GM13977 (cell line): ENCODE measurements at regions not wholly inside any gene's neighbourhood (a gene's known extent, or its start where the extent isn't known, plus 50 kb on each side); places are given as distances from the start of the nearest gene placed in this dataset.

Experiments used
- DNase-seq: peaks from one replicate; pipeline ENCODE4 v3.0.0; 2012; ENCODE audit warnings: low spot score
- CTCF ChIP-seq: IDR thresholded peaks from 2 replicates; pipeline ENCODE4 v1.5.1; 2012; ENCODE audit warnings: mild to moderate bottlenecking, control low read depth; ENCODE audit not compliant: insufficient read depth; ENCODE audit errors: extremely low read depth, missing control alignments
- in situ Hi-C: fragments of 300-500 bp; cut with MboI; formaldehyde crosslinking; loops from one replicate; pipeline ENCODE4 v1.12.0; 2022; ENCODE audit warnings: low sequenced_read_pairs, low pct_unique_long_range_greater_than_20kb, mixed read lengths, inconsistent platforms; ENCODE audit not compliant: unreplicated experiment

- no peak for DNase-seq
- no peak for TF ChIP-seq CTCF
- in situ Hi-C loops, result no loop called here
Measured at GRCh38 chr1:219264561-219264960, 90.9 kb downstream of the LYPLAL1 start.
